HG03097 (cell line): ENCODE measurements at regions not wholly inside any gene's neighbourhood (a gene's known extent, or its start where the extent isn't known, plus 50 kb on each side); places are given as distances from the start of the nearest gene placed in this dataset.
"Not testable (repeated sequence)": the region's sequence is repeated elsewhere in the genome, so short reads cannot be mapped to it uniquely, and the experiment has no call there.

Experiments
- ATAC-seq: cut with Tn5 transposase; IDR thresholded peaks from one replicate; pipeline ENCODE4 v1.9.1; 2021; ENCODE audit not compliant: unreplicated experiment, low FRiP score

GRCh38 chr4:107470173-107470572, 249.9 kb downstream of the PAPSS1 start:
- ATAC-seq = no peak

- ATAC-seq = no peak
These were observed 251.2 kb downstream of the PAPSS1 start for GRCh38 chr4:107468812-107469211.

- ATAC-seq = no peak
These were observed 251.9 kb downstream of the PAPSS1 start for GRCh38 chr4:107468156-107468555.

- no peak for ATAC-seq
These were observed 252.6 kb downstream of the PAPSS1 start for GRCh38 chr4:107467461-107467860.

- no peak for ATAC-seq
These were observed 261.8 kb downstream of the PAPSS1 start for GRCh38 chr4:107458194-107458593.

GRCh38 chr4:107453987-107454386, 266.0 kb downstream of the PAPSS1 start:
- ATAC-seq = no peak

- ATAC-seq = no peak
These were observed 267.1 kb downstream of the PAPSS1 start for GRCh38 chr4:107452717-107453630.

- no peak for ATAC-seq
These were observed 270.2 kb downstream of the PAPSS1 start for GRCh38 chr4:107449611-107450369.

- ATAC-seq = no peak
These were observed 277.4 kb downstream of the PAPSS1 start for GRCh38 chr4:107442538-107443111.

GRCh38 chr4:107439401-107439800, 280.6 kb downstream of the PAPSS1 start:
- ATAC-seq = no peak

GRCh38 chr4:107436471-107436870, 283.6 kb downstream of the PAPSS1 start:
- ATAC-seq = not testable (repeated sequence)

- no peak for ATAC-seq
These were observed 287.6 kb downstream of the PAPSS1 start for GRCh38 chr4:107432451-107432850.

- no peak for ATAC-seq
These were observed 296.2 kb downstream of the PAPSS1 start for GRCh38 chr4:107423677-107424405.

GRCh38 chr4:107419536-107419935, 300.5 kb downstream of the PAPSS1 start:
- ATAC-seq = not testable (repeated sequence)

- no peak for ATAC-seq
These were observed 301.0 kb downstream of the PAPSS1 start for GRCh38 chr4:107419052-107419451.

- ATAC-seq = not testable (repeated sequence)
These were observed 304.5 kb downstream of the PAPSS1 start for GRCh38 chr4:107415490-107415889.

- not testable (repeated sequence) for ATAC-seq
These were observed 310.2 kb downstream of the PAPSS1 start for GRCh38 chr4:107409872-107410271.

GRCh38 chr4:107408968-107409367, 311.1 kb downstream of the PAPSS1 start:
- no peak for ATAC-seq

- no peak for ATAC-seq
These were observed 315.3 kb downstream of the PAPSS1 start for GRCh38 chr4:107404591-107405300.

GRCh38 chr4:107402291-107402690, 317.7 kb downstream of the PAPSS1 start:
- ATAC-seq = no peak
